Panc1 (cell line): ENCODE measurements at regions not wholly inside any gene's neighbourhood (a gene's known extent, or its start where the extent isn't known, plus 50 kb on each side); places are given as distances from the start of the nearest gene placed in this dataset.
A peak's percentile ranks its signal among the peaks of the same experiment; 100 is the strongest.

ENCODE experiments used
- ATAC-seq: fragments of 200-7000 bp; cut with Tn5 transposase; 2 replicates; pipeline ENCODE4 v1.9.1; 2020; ENCODE audit warnings: mild to moderate bottlenecking, moderate library complexity
- BruUV-seq: library from RNA; stranded (reverse); fragments of 400-500 nt; replicated peaks from 2 replicates; lab custom pipeline; 2021; lab: Mats Ljungman, UMichigan
- CTCF ChIA-PET: fragments of 300-600 bp; sonication (Branson Sonifier 250); formaldehyde crosslinking; loops from one replicate; lab custom pipeline; 2022; ENCODE audit warnings: antibody characterized with exemption; lab: Charles Lee
- POLR2A ChIA-PET: fragments of 300-600 bp; sonication (Branson Sonifier 250); formaldehyde crosslinking; loops from one replicate; lab custom pipeline; 2022; ENCODE audit warnings: antibody characterized with exemption; lab: Charles Lee
- DNase-seq: peaks from one replicate; pipeline ENCODE4 v3.0.0-alpha.2; 2010; ENCODE audit warnings: low read depth, low spot score
- H3K27ac ChIP-seq: 2 replicates; pipeline ENCODE4 v1.5.1; 2011; ENCODE audit warnings: mild to moderate bottlenecking, low read length, inconsistent platforms
- H3K27me3 ChIP-seq: fragments of 200-500 bp; sonication (Bioruptor generic); 2 replicates; pipeline ENCODE4 v1.6.0; 2014; ENCODE audit warnings: low read length, inconsistent platforms; ENCODE audit not compliant: control insufficient read depth, insufficient read depth
- H3K36me3 ChIP-seq: fragments of 200-500 bp; sonication (Bioruptor generic); 2 replicates; pipeline ENCODE4 v1.5.1; 2014; ENCODE audit warnings: inconsistent platforms, mild to moderate bottlenecking, low read length, moderate library complexity; ENCODE audit not compliant: control insufficient read depth, insufficient read depth
- H3K4me1 ChIP-seq: 2 replicates; pipeline ENCODE4 v1.5.1; 2011; ENCODE audit warnings: inconsistent platforms, mild to moderate bottlenecking, low read length, moderate library complexity; ENCODE audit not compliant: control insufficient read depth, insufficient read depth
- H3K4me3 ChIP-seq, 2 experiments: 2 replicates each; pipeline ENCODE4 v1.5.1; 2011 to 2012; ENCODE audit warnings: low read depth in 2 of 2, low read length in 2 of 2, mild to moderate bottlenecking in 2 of 2, inconsistent platforms in 1 of 2, moderate library complexity in 1 of 2
- H3K9me3 ChIP-seq: fragments of 200-500 bp; sonication (Bioruptor generic); 2 replicates; pipeline ENCODE4 v1.5.1; 2014; ENCODE audit warnings: low read depth, mild to moderate bottlenecking, inconsistent platforms, low read length, moderate library complexity; ENCODE audit not compliant: control insufficient read depth, insufficient read depth
- POLR2AphosphoS5 ChIP-seq: IDR thresholded peaks from 2 replicates; pipeline ENCODE4 v1.6.1; 2012; ENCODE audit warnings: mild to moderate bottlenecking, low read depth, low read length, moderate library complexity
- SIN3A ChIP-seq: IDR thresholded peaks from 2 replicates; pipeline ENCODE4 v1.6.1; 2012; ENCODE audit warnings: low read depth, mild to moderate bottlenecking, low read length, moderate library complexity, borderline replicate concordance; ENCODE audit not compliant: insufficient read depth
- TCF7L2 ChIP-seq: IDR thresholded peaks from 2 replicates; pipeline ENCODE4 v1.6.1; 2011; ENCODE audit warnings: mild to moderate bottlenecking, low read depth, low read length, inconsistent platforms
- in situ Hi-C: cut with HindIII; loops from 2 replicates; pipeline ENCODE4 v1.10.0; 2016; ENCODE audit warnings: low sequenced_read_pairs, low pct_unique_long_range_greater_than_20kb
- intact Hi-C: fragments of 100-400 bp; cut with micrococcal nuclease; formaldehyde crosslinking; loops from one replicate; pipeline ENCODE4 v1.10.0; 2022; ENCODE audit not compliant: unreplicated experiment
- TF ChIP-seq, protein P1 (sequence below): fragments of 450-650 bp; IDR thresholded peaks from 2 replicates; pipeline ENCODE4 v1.5.1; 2017; ENCODE audit warnings: mild to moderate bottlenecking
- TF ChIP-seq, protein P2 (sequence below), 2 experiments: IDR thresholded peaks; 2 replicates each; pipeline ENCODE4 v1.6.1; 2011 to 2012; ENCODE audit warnings: low read depth in 2 of 2, control low read depth in 1 of 2, low read length in 1 of 2, mild to moderate bottlenecking in 1 of 2, moderate library complexity in 1 of 2; ENCODE audit not compliant: insufficient read depth in 1 of 2

DNA sequence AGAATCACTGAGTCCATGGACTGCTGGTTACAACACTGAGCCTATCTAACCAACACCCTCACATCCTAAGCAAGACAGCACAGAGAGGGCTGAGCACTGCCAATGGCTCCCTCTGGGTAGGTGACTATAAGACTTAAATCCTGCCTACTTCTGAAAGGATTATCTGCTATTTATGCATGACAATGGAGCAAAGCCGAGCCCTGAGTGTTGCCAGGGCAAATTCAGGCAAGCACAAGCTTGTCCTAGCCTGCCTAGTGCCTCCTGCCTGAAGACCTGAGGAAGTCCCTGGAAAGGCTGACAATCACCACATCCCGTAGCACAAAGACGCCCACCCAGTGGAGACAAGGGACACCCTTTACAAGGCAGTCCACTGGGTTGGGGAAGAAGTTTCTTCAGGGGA, 129.7 kb downstream of the OSR1 start:
- in situ Hi-C loops (no loop called here), intact Hi-C loops (no loop called here)
- no peaks in the 10 kb centered on the region for H3K9me3 ChIP-seq
- ChIA-PET POLR2A (no interaction called here), CTCF (no interaction called here)
- no peaks in the 10 kb centered on the region for H3K4me1 ChIP-seq
- no peak overlapping the region for H3K27ac ChIP-seq
- no peak overlapping the region for H3K4me3 ChIP-seq
- DNase-seq = no peak
- no peak for TF ChIP-seq POLR2AphosphoS5
- TF ChIP-seq TCF7L2 = no peak
- H3K36me3 ChIP-seq = no peaks in the 10 kb centered on the region
- ATAC-seq = peak; percentile 38; the same call in 1 of the 2 replicates
- BruUV-seq = no TSS peak
- H3K27me3 ChIP-seq = no peaks in the 10 kb centered on the region

DNA sequence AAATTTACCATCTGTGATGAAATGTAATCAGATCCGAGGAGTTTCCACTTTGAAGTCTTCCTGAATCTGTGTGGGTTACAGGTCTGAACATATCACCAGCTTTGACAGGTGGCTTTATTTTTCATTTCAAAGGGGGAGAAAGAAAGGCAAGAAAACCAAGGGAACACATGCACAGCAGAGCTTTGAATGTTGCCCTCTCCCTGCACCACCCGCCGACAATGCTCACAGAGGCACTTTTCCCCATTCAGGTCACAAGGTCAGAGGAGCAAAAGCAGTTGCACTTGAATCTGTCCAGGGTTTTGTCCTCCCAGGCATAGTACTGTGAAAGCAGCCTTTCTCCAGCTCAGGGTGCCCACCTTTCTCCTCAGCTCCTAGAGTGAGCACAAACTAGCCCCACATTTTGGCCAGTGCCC, 130.2 kb downstream of the OSR1 start:
- no peaks in the 10 kb centered on the region for H3K36me3 ChIP-seq
- ChIA-PET POLR2A (no interaction called here), CTCF (no interaction called here)
- in situ Hi-C loops = no loop called here
- BruUV-seq = no TSS peak
- H3K4me3 ChIP-seq = no peak overlapping the region
- no peaks in the 10 kb centered on the region for H3K4me1 ChIP-seq
- H3K9me3 ChIP-seq = no peaks in the 10 kb centered on the region
- no peak overlapping the region for H3K27ac ChIP-seq
- no peaks in the 10 kb centered on the region for H3K27me3 ChIP-seq
- ATAC-seq (no peak), DNase-seq (no peak)
- intact Hi-C loops = no loop called here
- TF ChIP-seq SIN3A = no peak
- no peak for TF ChIP-seq POLR2AphosphoS5
- TF ChIP-seq, protein P1, sequence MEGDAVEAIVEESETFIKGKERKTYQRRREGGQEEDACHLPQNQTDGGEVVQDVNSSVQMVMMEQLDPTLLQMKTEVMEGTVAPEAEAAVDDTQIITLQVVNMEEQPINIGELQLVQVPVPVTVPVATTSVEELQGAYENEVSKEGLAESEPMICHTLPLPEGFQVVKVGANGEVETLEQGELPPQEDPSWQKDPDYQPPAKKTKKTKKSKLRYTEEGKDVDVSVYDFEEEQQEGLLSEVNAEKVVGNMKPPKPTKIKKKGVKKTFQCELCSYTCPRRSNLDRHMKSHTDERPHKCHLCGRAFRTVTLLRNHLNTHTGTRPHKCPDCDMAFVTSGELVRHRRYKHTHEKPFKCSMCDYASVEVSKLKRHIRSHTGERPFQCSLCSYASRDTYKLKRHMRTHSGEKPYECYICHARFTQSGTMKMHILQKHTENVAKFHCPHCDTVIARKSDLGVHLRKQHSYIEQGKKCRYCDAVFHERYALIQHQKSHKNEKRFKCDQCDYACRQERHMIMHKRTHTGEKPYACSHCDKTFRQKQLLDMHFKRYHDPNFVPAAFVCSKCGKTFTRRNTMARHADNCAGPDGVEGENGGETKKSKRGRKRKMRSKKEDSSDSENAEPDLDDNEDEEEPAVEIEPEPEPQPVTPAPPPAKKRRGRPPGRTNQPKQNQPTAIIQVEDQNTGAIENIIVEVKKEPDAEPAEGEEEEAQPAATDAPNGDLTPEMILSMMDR = no peak
- TF ChIP-seq, protein P2, sequence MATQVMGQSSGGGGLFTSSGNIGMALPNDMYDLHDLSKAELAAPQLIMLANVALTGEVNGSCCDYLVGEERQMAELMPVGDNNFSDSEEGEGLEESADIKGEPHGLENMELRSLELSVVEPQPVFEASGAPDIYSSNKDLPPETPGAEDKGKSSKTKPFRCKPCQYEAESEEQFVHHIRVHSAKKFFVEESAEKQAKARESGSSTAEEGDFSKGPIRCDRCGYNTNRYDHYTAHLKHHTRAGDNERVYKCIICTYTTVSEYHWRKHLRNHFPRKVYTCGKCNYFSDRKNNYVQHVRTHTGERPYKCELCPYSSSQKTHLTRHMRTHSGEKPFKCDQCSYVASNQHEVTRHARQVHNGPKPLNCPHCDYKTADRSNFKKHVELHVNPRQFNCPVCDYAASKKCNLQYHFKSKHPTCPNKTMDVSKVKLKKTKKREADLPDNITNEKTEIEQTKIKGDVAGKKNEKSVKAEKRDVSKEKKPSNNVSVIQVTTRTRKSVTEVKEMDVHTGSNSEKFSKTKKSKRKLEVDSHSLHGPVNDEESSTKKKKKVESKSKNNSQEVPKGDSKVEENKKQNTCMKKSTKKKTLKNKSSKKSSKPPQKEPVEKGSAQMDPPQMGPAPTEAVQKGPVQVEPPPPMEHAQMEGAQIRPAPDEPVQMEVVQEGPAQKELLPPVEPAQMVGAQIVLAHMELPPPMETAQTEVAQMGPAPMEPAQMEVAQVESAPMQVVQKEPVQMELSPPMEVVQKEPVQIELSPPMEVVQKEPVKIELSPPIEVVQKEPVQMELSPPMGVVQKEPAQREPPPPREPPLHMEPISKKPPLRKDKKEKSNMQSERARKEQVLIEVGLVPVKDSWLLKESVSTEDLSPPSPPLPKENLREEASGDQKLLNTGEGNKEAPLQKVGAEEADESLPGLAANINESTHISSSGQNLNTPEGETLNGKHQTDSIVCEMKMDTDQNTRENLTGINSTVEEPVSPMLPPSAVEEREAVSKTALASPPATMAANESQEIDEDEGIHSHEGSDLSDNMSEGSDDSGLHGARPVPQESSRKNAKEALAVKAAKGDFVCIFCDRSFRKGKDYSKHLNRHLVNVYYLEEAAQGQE (IDR thresholded peaks at IDR 0.05; ENCODE audit: insufficient read depth in 1 of 2, low read depth in 2 of 2, low read length in 1 of 2) = no peak
- no peak for TF ChIP-seq TCF7L2

DNA sequence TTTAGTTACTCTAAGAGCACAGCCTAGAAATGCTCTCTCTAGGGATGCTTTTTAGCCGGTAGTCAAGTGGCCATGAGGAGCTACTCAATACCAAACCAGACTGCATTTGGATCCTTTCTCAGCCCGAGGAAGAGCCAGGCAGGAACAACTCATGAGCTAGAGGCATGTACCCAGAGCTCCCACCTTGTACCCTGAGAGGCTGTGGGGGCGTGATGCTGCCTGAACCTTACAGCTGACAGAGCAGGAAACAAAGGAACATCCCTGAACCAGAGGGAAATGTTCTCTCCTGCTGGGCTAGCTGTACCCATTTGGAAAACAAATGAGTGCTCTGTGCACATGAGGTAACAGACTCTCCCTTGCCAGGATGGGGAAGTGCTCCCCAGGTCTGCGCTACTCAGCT, 131.6 kb downstream of the OSR1 start:
- Histone ChIP-seq H3K27me3 (no peaks in the 10 kb centered on the region), H3K27ac (no peak overlapping the region), H3K36me3 (no peaks in the 10 kb centered on the region), H3K4me3 (no peak overlapping the region), H3K9me3 (no peaks in the 10 kb centered on the region), H3K4me1 (no peaks in the 10 kb centered on the region)
- BruUV-seq = no TSS peak
- ChIA-PET POLR2A (no interaction called here), CTCF (no interaction called here)
- intact Hi-C loops = no loop called here
- in situ Hi-C loops = no loop called here
- DNase-seq (no peak), ATAC-seq (no peak)
- no peak for TF ChIP-seq SIN3A
- no peak for TF ChIP-seq POLR2AphosphoS5
- TF ChIP-seq TCF7L2 = no peak
- TF ChIP-seq, protein P2 (IDR thresholded peaks at IDR 0.05; ENCODE audit: insufficient read depth in 1 of 2, low read depth in 2 of 2, low read length in 1 of 2) = no peak
- TF ChIP-seq, protein P1 = no peak
